Activated T-cell treated with anti-CD3 and anti-CD28 coated beads, Interleukin-2, amount 50 U/mL, for 48 hours (primary cell): ENCODE measurements at regions not wholly inside any gene's neighbourhood (a gene's known extent, or its start where the extent isn't known, plus 50 kb on each side); places are given as distances from the start of the nearest gene placed in this dataset.

Experiments
- DNase-seq, 2 experiments: peaks; one replicate each; pipeline ENCODE4 v3.0.0-alpha.2; 2020

- DNase-seq: no peak
Observed at GRCh38 chr13:71068041-71068440, 799.0 kb downstream of the DACH1 start.

GRCh38 chr13:71067165-71067815, 799.7 kb downstream of the DACH1 start:
- DNase-seq: no peak

- DNase-seq: no peak
Observed at GRCh38 chr13:71056581-71056980, 810.4 kb downstream of the DACH1 start.

GRCh38 chr13:71055644-71056043, 811.4 kb downstream of the DACH1 start:
- no peak for DNase-seq

- DNase-seq: no peak
Observed at GRCh38 chr13:71055047-71055446, 812.0 kb downstream of the DACH1 start.

GRCh38 chr13:71054358-71054757, 812.6 kb downstream of the DACH1 start:
- no peak for DNase-seq

- no peak for DNase-seq
Observed at GRCh38 chr13:71051573-71051972, 815.4 kb downstream of the DACH1 start.

- no peak for DNase-seq
Observed at GRCh38 chr13:71046360-71047079, 820.5 kb downstream of the DACH1 start.

GRCh38 chr13:71045101-71045500, 821.9 kb downstream of the DACH1 start:
- DNase-seq: no peak

GRCh38 chr13:71039440-71039839, 827.6 kb downstream of the DACH1 start:
- DNase-seq: no peak

- no peak for DNase-seq
Observed at GRCh38 chr13:71034018-71034417, 833.0 kb downstream of the DACH1 start.

- no peak for DNase-seq
Observed at GRCh38 chr13:71033026-71033425, 834.0 kb downstream of the DACH1 start.

- DNase-seq: no peak
Observed at GRCh38 chr13:71030784-71031183, 836.2 kb downstream of the DACH1 start.

- no peak for DNase-seq
Observed at GRCh38 chr13:71028884-71029283, 838.1 kb downstream of the DACH1 start.

- no peak for DNase-seq
Observed at GRCh38 chr13:71021825-71022422, 845.1 kb downstream of the DACH1 start.

- DNase-seq: no peak
Observed at GRCh38 chr13:71018995-71019394, 848.0 kb downstream of the DACH1 start.

GRCh38 chr13:71018544-71018943, 848.5 kb downstream of the DACH1 start:
- DNase-seq: no peak

- no peak for DNase-seq
Observed at GRCh38 chr13:71017607-71018006, 849.4 kb downstream of the DACH1 start.

GRCh38 chr13:71015516-71015915, 851.5 kb downstream of the DACH1 start:
- no peak for DNase-seq

GRCh38 chr13:71015021-71015420, 852.0 kb downstream of the DACH1 start:
- no peak for DNase-seq

- DNase-seq: no peak
Observed at GRCh38 chr13:71005919-71006318, 861.1 kb downstream of the DACH1 start.

GRCh38 chr13:70995338-70995737, 871.7 kb downstream of the DACH1 start:
- DNase-seq: no peak

GRCh38 chr13:70994191-70994590, 872.8 kb downstream of the DACH1 start:
- DNase-seq: no peak

GRCh38 chr13:70987043-70987442, 878.8 kb upstream of the KLHL1 start:
- DNase-seq: no peak
